ENCODE measurements at regions not wholly inside any gene's neighbourhood (a gene's known extent, or its start where the extent isn't known, plus 50 kb on each side); places are given as distances from the start of the nearest gene placed in this dataset.

- Histone ChIP-seq H3K4me1 (ENCODE audit: control insufficient read depth in 3 of 3, insufficient read depth in 3 of 3, low read length in 3 of 3) (no peaks in the 10 kb centered on the region), H3K36me3 (ENCODE audit: control insufficient read depth in 3 of 3, insufficient read depth in 3 of 3, low read length in 3 of 3) (no peaks in the 10 kb centered on the region), H3K9ac (ENCODE audit: low read depth in 1 of 3, low read length in 3 of 3) (no peak overlapping the region), H3K27ac (ENCODE audit: low read depth, low read length) (no peak overlapping the region), H3K27me3 (ENCODE audit: control insufficient read depth in 3 of 3, insufficient read depth in 3 of 3, low read length in 3 of 3) (no peaks in the 10 kb centered on the region), H3K9me3 (ENCODE audit: control insufficient read depth in 3 of 3, low read length in 3 of 3) (no peaks in the 10 kb centered on the region), H3K4me3 (ENCODE audit: low read length in 3 of 3) (no peak overlapping the region)
Measured at GRCh38 chr3:27779176-27779575, 57.1 kb upstream of the EOMES start.

DNA sequence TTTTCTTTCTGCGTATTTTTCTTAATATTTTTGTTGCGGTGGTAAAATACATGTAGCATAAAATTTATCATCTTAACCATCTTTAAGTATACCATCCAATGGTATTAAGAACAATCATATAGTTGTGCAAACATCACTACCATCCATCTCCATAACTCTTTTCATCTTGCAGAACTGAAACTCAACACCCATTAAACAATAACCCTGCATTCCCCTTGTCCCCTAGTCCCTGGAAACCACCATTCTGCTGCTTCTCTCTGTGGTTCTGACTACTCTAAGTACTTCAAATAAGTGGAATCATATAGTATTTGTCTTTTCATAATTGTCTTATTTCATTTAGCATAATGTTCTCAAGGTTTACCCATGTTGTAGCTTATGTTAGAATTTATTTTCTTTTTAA, 67.3 kb upstream of the EOMES start:
- Histone ChIP-seq H3K4me3 (ENCODE audit: low read length in 3 of 3) (no peak overlapping the region), H3K27me3 (ENCODE audit: control insufficient read depth in 3 of 3, insufficient read depth in 3 of 3, low read length in 3 of 3) (no peaks in the 10 kb centered on the region), H3K36me3 (ENCODE audit: control insufficient read depth in 3 of 3, insufficient read depth in 3 of 3, low read length in 3 of 3) (no peaks in the 10 kb centered on the region), H3K9ac (ENCODE audit: low read depth in 1 of 3, low read length in 3 of 3) (no peak overlapping the region), H3K4me1 (ENCODE audit: control insufficient read depth in 3 of 3, insufficient read depth in 3 of 3, low read length in 3 of 3) (no peaks in the 10 kb centered on the region), H3K9me3 (ENCODE audit: control insufficient read depth in 3 of 3, low read length in 3 of 3) (no peaks in the 10 kb centered on the region), H3K27ac (ENCODE audit: low read depth, low read length) (no peak overlapping the region)

GRCh38 chr3:27791956-27792355, 69.8 kb upstream of the EOMES start:
- Histone ChIP-seq H3K27ac (ENCODE audit: low read depth, low read length) (no peak overlapping the region), H3K4me3 (ENCODE audit: low read length in 3 of 3) (no peak overlapping the region), H3K9me3 (ENCODE audit: control insufficient read depth in 3 of 3, low read length in 3 of 3) (no peaks in the 10 kb centered on the region)

GRCh38 chr3:27792869-27793268, 70.7 kb upstream of the EOMES start:
- no peaks in the 10 kb centered on the region for H3K9me3 ChIP-seq (ENCODE audit: control insufficient read depth in 3 of 3, low read length in 3 of 3)
- no peaks in the 10 kb centered on the region for H3K4me1 ChIP-seq (ENCODE audit: control insufficient read depth in 3 of 3, insufficient read depth in 3 of 3, low read length in 3 of 3)
- H3K9ac ChIP-seq (ENCODE audit: low read depth in 1 of 3, low read length in 3 of 3): no peak overlapping the region
- H3K27ac ChIP-seq (ENCODE audit: low read depth, low read length): no peak overlapping the region
- H3K27me3 ChIP-seq (ENCODE audit: control insufficient read depth in 3 of 3, insufficient read depth in 3 of 3, low read length in 3 of 3): no peaks in the 10 kb centered on the region
- no peak overlapping the region for H3K4me3 ChIP-seq (ENCODE audit: low read length in 3 of 3)
- H3K36me3 ChIP-seq (ENCODE audit: control insufficient read depth in 3 of 3, insufficient read depth in 3 of 3, low read length in 3 of 3): no peaks in the 10 kb centered on the region

More at GRCh38 chr3:27791956-27792355, 69.8 kb upstream of the EOMES start:
- no peaks in the 10 kb centered on the region for H3K36me3 ChIP-seq (ENCODE audit: control insufficient read depth in 3 of 3, insufficient read depth in 3 of 3, low read length in 3 of 3)
- H3K4me1 ChIP-seq (ENCODE audit: control insufficient read depth in 3 of 3, insufficient read depth in 3 of 3, low read length in 3 of 3): no peaks in the 10 kb centered on the region
- no peaks in the 10 kb centered on the region for H3K27me3 ChIP-seq (ENCODE audit: control insufficient read depth in 3 of 3, insufficient read depth in 3 of 3, low read length in 3 of 3)
- no peak overlapping the region for H3K9ac ChIP-seq (ENCODE audit: low read depth in 1 of 3, low read length in 3 of 3)

GRCh38 chr3:27794211-27794610, 72.1 kb upstream of the EOMES start:
- Histone ChIP-seq H3K4me3 (ENCODE audit: low read length in 3 of 3) (no peak overlapping the region), H3K27ac (ENCODE audit: low read depth, low read length) (no peak overlapping the region), H3K4me1 (ENCODE audit: control insufficient read depth in 3 of 3, insufficient read depth in 3 of 3, low read length in 3 of 3) (no peaks in the 10 kb centered on the region), H3K36me3 (ENCODE audit: control insufficient read depth in 3 of 3, insufficient read depth in 3 of 3, low read length in 3 of 3) (no peaks in the 10 kb centered on the region), H3K9ac (ENCODE audit: low read depth in 1 of 3, low read length in 3 of 3) (no peak overlapping the region), H3K27me3 (ENCODE audit: control insufficient read depth in 3 of 3, insufficient read depth in 3 of 3, low read length in 3 of 3) (no peaks in the 10 kb centered on the region), H3K9me3 (ENCODE audit: control insufficient read depth in 3 of 3, low read length in 3 of 3) (no peaks in the 10 kb centered on the region)

DNA sequence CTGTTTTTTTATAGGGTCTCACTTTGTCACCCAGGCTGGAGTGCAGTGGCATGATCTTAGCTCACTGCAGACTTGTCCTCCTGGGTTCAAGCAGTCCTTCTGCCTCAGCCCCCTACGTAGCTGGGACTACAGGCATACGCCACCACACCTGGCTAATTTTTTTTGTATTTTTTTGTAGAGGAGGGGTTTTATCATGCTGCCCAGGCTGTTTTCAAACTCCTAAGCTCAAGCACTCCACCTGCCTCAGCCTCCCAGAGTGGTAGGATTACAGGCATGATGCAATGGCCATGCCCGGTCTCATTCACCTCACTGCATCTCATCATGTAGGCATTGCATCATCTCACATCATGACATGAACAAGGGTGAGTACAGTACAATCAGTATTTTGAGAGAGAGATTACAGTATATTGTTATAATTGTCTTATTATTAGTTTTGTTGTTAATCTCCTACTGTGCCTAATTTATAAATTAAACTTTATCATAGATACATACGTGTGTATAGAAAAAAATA, 74.3 kb upstream of the EOMES start:
- no peaks in the 10 kb centered on the region for H3K27me3 ChIP-seq (ENCODE audit: control insufficient read depth in 3 of 3, insufficient read depth in 3 of 3, low read length in 3 of 3)
- H3K4me1 ChIP-seq (ENCODE audit: control insufficient read depth in 3 of 3, insufficient read depth in 3 of 3, low read length in 3 of 3): no peaks in the 10 kb centered on the region
- H3K4me3 ChIP-seq (ENCODE audit: low read length in 3 of 3): no peak overlapping the region
- no peak overlapping the region for H3K9ac ChIP-seq (ENCODE audit: low read depth in 1 of 3, low read length in 3 of 3)
- H3K36me3 ChIP-seq (ENCODE audit: control insufficient read depth in 3 of 3, insufficient read depth in 3 of 3, low read length in 3 of 3): no peaks in the 10 kb centered on the region
- no peak overlapping the region for H3K27ac ChIP-seq (ENCODE audit: low read depth, low read length)
- H3K9me3 ChIP-seq (ENCODE audit: control insufficient read depth in 3 of 3, low read length in 3 of 3): no peaks in the 10 kb centered on the region

GRCh38 chr3:27797773-27798172, 75.7 kb upstream of the EOMES start:
- no peak overlapping the region for H3K4me3 ChIP-seq (ENCODE audit: low read length in 3 of 3)
- no peak overlapping the region for H3K27ac ChIP-seq (ENCODE audit: low read depth, low read length)
- H3K27me3 ChIP-seq (ENCODE audit: control insufficient read depth in 3 of 3, insufficient read depth in 3 of 3, low read length in 3 of 3): no peaks in the 10 kb centered on the region
- H3K9ac ChIP-seq (ENCODE audit: low read depth in 1 of 3, low read length in 3 of 3): no peak overlapping the region
- no peaks in the 10 kb centered on the region for H3K9me3 ChIP-seq (ENCODE audit: control insufficient read depth in 3 of 3, low read length in 3 of 3)
- no peaks in the 10 kb centered on the region for H3K4me1 ChIP-seq (ENCODE audit: control insufficient read depth in 3 of 3, insufficient read depth in 3 of 3, low read length in 3 of 3)
- no peaks in the 10 kb centered on the region for H3K36me3 ChIP-seq (ENCODE audit: control insufficient read depth in 3 of 3, insufficient read depth in 3 of 3, low read length in 3 of 3)

DNA sequence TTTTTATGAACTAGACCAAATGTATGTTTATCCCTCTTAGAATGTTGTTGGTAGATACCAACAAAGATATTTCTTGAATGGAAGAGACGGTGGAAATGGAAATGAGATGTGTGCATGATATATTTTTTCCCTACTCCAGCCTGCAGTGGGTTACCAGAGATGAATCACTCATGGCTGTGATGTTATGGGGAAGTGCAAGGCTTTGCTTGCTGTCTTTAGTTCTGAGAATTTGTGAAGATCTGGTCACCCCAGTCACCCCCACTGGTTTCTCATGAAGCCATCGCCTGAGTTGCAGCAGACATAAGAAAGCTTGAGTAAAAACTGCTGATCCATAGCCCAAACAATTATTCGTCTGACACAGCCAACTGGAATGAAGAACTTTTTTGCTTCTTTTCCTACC, 78.1 kb upstream of the EOMES start:
- Histone ChIP-seq H3K36me3 (ENCODE audit: control insufficient read depth in 3 of 3, insufficient read depth in 3 of 3, low read length in 3 of 3) (no peaks in the 10 kb centered on the region), H3K9ac (ENCODE audit: low read depth in 1 of 3, low read length in 3 of 3) (no peak overlapping the region), H3K4me1 (ENCODE audit: control insufficient read depth in 3 of 3, insufficient read depth in 3 of 3, low read length in 3 of 3) (no peaks in the 10 kb centered on the region), H3K27me3 (ENCODE audit: control insufficient read depth in 3 of 3, insufficient read depth in 3 of 3, low read length in 3 of 3) (no peaks in the 10 kb centered on the region), H3K27ac (ENCODE audit: low read depth, low read length) (no peak overlapping the region), H3K4me3 (ENCODE audit: low read length in 3 of 3) (no peak overlapping the region), H3K9me3 (ENCODE audit: control insufficient read depth in 3 of 3, low read length in 3 of 3) (no peaks in the 10 kb centered on the region)

DNA sequence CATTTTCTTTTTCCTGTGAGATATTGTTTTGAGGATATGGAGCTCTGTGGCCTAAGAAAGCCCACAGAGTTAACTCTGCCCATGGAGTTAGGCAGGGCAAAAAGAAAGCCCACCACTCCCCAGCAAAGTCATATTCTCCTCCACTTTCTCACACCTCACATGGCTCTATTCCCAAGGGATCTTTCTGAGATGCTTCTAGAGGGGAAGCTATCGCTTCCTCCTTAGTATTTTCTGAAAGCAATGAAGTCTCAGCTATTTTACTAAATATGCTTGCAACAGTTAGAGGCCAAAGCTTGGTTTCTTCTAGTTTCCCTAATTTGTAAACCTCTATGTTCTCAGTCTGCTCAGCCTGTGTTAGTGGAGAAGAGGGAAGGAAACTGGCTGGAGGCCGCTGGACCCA, 80.3 kb upstream of the EOMES start:
- no peak overlapping the region for H3K9ac ChIP-seq (ENCODE audit: low read depth in 1 of 3, low read length in 3 of 3)
- no peaks in the 10 kb centered on the region for H3K27me3 ChIP-seq (ENCODE audit: control insufficient read depth in 3 of 3, insufficient read depth in 3 of 3, low read length in 3 of 3)
- no peaks in the 10 kb centered on the region for H3K4me1 ChIP-seq (ENCODE audit: control insufficient read depth in 3 of 3, insufficient read depth in 3 of 3, low read length in 3 of 3)
- H3K27ac ChIP-seq (ENCODE audit: low read depth, low read length): no peak overlapping the region
- no peak overlapping the region for H3K4me3 ChIP-seq (ENCODE audit: low read length in 3 of 3)
- H3K36me3 ChIP-seq (ENCODE audit: control insufficient read depth in 3 of 3, insufficient read depth in 3 of 3, low read length in 3 of 3): no peaks in the 10 kb centered on the region
- H3K9me3 ChIP-seq (ENCODE audit: control insufficient read depth in 3 of 3, low read length in 3 of 3): no peaks in the 10 kb centered on the region

GRCh38 chr3:27802849-27803248, 80.7 kb upstream of the EOMES start:
- no peaks in the 10 kb centered on the region for H3K27me3 ChIP-seq (ENCODE audit: control insufficient read depth in 3 of 3, insufficient read depth in 3 of 3, low read length in 3 of 3)
- no peak overlapping the region for H3K9ac ChIP-seq (ENCODE audit: low read depth in 1 of 3, low read length in 3 of 3)
- no peaks in the 10 kb centered on the region for H3K4me1 ChIP-seq (ENCODE audit: control insufficient read depth in 3 of 3, insufficient read depth in 3 of 3, low read length in 3 of 3)

DNA sequence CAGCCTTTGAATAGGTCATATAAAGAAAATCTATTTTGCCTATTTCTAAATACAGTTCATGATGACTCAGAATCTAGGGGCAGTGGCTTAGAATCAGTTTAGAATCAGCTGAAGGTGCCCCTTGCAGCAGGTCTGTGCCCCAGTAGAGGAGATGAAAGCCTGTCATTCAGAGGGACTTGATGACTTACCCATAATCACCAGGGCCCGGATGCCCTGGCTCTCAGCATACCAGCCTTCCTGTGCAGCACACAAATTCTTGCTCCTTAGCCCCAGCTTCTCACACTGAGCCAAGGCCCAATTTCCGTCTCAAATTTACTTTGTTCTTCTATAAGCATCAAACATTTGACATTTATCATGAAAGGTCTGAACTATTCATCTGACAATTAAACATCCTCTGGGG, 83.2 kb upstream of the EOMES start:
- Histone ChIP-seq H3K4me3 (ENCODE audit: low read length in 3 of 3) (no peak overlapping the region), H3K9me3 (ENCODE audit: control insufficient read depth in 3 of 3, low read length in 3 of 3) (no peaks in the 10 kb centered on the region), H3K4me1 (ENCODE audit: control insufficient read depth in 3 of 3, insufficient read depth in 3 of 3, low read length in 3 of 3) (no peaks in the 10 kb centered on the region), H3K27ac (ENCODE audit: low read depth, low read length) (no peak overlapping the region), H3K9ac (ENCODE audit: low read depth in 1 of 3, low read length in 3 of 3) (no peak overlapping the region), H3K36me3 (ENCODE audit: control insufficient read depth in 3 of 3, insufficient read depth in 3 of 3, low read length in 3 of 3) (no peaks in the 10 kb centered on the region), H3K27me3 (ENCODE audit: control insufficient read depth in 3 of 3, insufficient read depth in 3 of 3, low read length in 3 of 3) (no peaks in the 10 kb centered on the region)

More at GRCh38 chr3:27802849-27803248, 80.7 kb upstream of the EOMES start:
- no peak overlapping the region for H3K4me3 ChIP-seq (ENCODE audit: low read length in 3 of 3)
- no peaks in the 10 kb centered on the region for H3K36me3 ChIP-seq (ENCODE audit: control insufficient read depth in 3 of 3, insufficient read depth in 3 of 3, low read length in 3 of 3)
- no peak overlapping the region for H3K27ac ChIP-seq (ENCODE audit: low read depth, low read length)
- H3K9me3 ChIP-seq (ENCODE audit: control insufficient read depth in 3 of 3, low read length in 3 of 3): no peaks in the 10 kb centered on the region
